ENCODE measurements at regions not wholly inside any gene's neighbourhood (a gene's known extent, or its start where the extent isn't known, plus 50 kb on each side); places are given as distances from the start of the nearest gene placed in this dataset.

GRCh38 chr2:163231666-163232065 lies 393.1 kb upstream of the KCNH7 start:
- POLR2A ChIA-PET, result no interaction called here
- no peak overlapping the region for H3K27ac Mint-ChIP-seq

GRCh38 chr2:163213661-163214081 lies 375.1 kb upstream of the KCNH7 start:
- ATAC-seq (no peak), DNase-seq (no peak)
- H3K27ac Mint-ChIP-seq, result no peak overlapping the region
- no peak overlapping the region for H3K4me3 Mint-ChIP-seq
- POLR2A ChIA-PET, result no interaction called here
- H3K36me3 Mint-ChIP-seq, result no peaks in the 10 kb centered on the region
- peaks cover 0 to 13% (median 2%) of the 10 kb centered on the region in 9 donors for H3K9me3 Mint-ChIP-seq
- H3K4me1 Mint-ChIP-seq, result no peaks in the 10 kb centered on the region
- no peaks in the 10 kb centered on the region for H3K27me3 Mint-ChIP-seq

More at GRCh38 chr2:163231666-163232065, 393.1 kb upstream of the KCNH7 start:
- Mint-ChIP-seq H3K4me3 (no peak overlapping the region), H3K27me3 (no peaks in the 10 kb centered on the region), H3K9me3 (peaks cover 4 to 43% (median 7%) of the 10 kb centered on the region in 9 donors), H3K36me3 (no peaks in the 10 kb centered on the region), H3K4me1 (no peaks in the 10 kb centered on the region)
- no peak for DNase-seq
- no peak for ATAC-seq

- no peaks in the 10 kb centered on the region for H3K27me3 Mint-ChIP-seq
- H3K4me1 Mint-ChIP-seq, result no peaks in the 10 kb centered on the region
- no peak overlapping the region for H3K27ac Mint-ChIP-seq
- no peak for ATAC-seq
- no peak for DNase-seq
- no peak overlapping the region for H3K4me3 Mint-ChIP-seq
- peaks cover 0 to 13% (median 2%) of the 10 kb centered on the region in 9 donors for H3K9me3 Mint-ChIP-seq
- no peaks in the 10 kb centered on the region for H3K36me3 Mint-ChIP-seq
- POLR2A ChIA-PET, result no interaction called here
Measured at GRCh38 chr2:163210430-163210918, 371.9 kb upstream of the KCNH7 start.

DNA sequence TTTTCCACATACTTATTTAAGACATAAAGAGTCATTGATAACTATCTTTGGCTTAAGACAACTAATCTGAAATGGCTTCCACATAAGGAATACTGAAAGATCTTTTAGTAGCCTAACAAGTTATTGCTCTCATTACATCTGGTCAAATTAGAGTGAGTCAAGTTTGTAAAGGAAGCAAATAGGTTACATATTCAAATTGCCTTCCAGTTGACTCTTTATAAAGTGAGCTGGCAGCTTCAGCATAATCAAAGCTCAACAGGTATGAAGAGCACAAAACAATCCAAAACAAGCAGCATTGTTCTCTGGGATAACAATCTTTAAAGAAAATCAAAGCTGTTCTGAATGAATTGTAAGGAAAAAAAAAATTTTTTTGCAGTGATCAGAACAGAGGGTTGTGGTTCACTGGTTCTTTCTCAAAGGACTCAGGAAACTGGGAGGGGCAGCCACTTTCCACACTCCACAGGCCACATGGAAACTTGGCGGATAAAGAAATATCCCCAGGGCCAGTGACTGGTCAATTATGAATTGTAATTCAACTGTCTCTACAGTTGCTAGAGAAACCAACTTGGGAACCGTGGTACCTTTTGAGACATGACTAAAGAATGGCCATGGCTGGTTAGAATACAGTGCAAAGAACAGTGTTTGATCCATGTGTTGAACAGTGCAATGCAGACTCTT lies 369.3 kb upstream of the KCNH7 start:
- Mint-ChIP-seq H3K36me3 (no peaks in the 10 kb centered on the region), H3K27me3 (no peaks in the 10 kb centered on the region), H3K4me1 (no peaks in the 10 kb centered on the region), H3K9me3 (peaks cover 0 to 6% (median 2%) of the 10 kb centered on the region in 9 donors), H3K4me3 (no peak overlapping the region), H3K27ac (no peak overlapping the region)
- POLR2A ChIA-PET, result no interaction called here
- ATAC-seq (no peak), DNase-seq (no peak)

DNA sequence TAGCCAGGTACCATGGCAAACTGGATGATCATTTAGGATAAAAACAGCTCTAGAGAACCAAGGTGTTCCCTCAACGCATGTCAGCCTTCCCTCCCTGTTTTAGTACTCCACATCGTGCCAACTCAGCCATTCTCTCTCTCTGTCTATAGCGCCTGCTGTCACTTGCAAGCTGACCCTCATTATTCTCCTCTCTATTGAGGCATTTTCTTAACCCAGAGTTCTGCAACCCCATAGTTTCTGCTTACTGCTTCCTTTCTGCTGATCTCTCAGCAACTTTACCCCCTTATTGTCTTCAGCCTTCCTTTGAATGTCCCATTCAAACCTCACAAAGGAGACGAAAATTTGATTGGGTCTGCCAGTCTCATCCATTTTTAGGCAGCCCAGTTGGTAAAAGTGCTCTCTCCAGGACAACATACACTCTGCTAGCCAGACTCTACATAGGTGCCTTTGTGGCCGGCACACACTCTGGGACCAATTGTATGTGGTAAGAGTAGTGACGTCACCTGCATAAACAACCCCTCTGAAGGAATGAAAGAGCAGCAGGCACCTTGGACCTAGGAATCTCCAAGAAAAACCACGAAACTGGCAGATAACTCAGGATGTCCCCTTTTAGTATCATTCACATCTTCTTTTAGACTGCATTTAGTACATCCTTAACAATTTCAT lies 367.2 kb upstream of the KCNH7 start:
- H3K4me1 Mint-ChIP-seq, result no peaks in the 10 kb centered on the region

DNA sequence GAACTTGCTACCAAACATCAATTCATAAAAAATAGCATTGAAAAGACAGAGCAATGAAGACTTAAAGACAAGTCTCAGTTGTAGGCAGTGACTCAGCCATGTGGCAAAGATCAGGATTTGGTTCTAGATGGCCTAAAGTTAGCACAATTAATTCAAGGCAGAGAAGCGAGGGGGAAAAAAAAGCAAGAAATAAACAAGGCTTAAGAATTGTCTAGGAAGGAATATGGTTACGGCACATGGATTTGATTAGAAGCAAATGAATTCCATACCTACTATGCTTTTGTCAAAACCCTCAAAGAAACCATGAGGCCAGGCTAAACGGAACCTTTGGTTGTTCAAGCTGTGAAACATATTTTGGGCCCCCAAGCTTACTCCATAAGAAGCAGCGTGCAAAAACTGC lies 362.2 kb upstream of the KCNH7 start:
- no peaks in the 10 kb centered on the region for H3K4me1 Mint-ChIP-seq
- H3K27me3 Mint-ChIP-seq, result no peaks in the 10 kb centered on the region
- no peak overlapping the region for H3K4me3 Mint-ChIP-seq
- H3K9me3 Mint-ChIP-seq, result peaks cover 0 to 6% (median 2%) of the 10 kb centered on the region in 9 donors
- no peaks in the 10 kb centered on the region for H3K36me3 Mint-ChIP-seq
- H3K27ac Mint-ChIP-seq, result no peak overlapping the region
- no peak for DNase-seq
- no peak for ATAC-seq
- POLR2A ChIA-PET, result no interaction called here

More for the DNA sequence above, 367.2 kb upstream of the KCNH7 start:
- Mint-ChIP-seq H3K27ac (no peak overlapping the region), H3K9me3 (peaks cover 0 to 5% (median 0%) of the 10 kb centered on the region in 9 donors), H3K36me3 (no peaks in the 10 kb centered on the region), H3K4me3 (no peak overlapping the region), H3K27me3 (no peaks in the 10 kb centered on the region)
- no peak for DNase-seq
- ATAC-seq, result no peak
- POLR2A ChIA-PET, result no interaction called here

DNA sequence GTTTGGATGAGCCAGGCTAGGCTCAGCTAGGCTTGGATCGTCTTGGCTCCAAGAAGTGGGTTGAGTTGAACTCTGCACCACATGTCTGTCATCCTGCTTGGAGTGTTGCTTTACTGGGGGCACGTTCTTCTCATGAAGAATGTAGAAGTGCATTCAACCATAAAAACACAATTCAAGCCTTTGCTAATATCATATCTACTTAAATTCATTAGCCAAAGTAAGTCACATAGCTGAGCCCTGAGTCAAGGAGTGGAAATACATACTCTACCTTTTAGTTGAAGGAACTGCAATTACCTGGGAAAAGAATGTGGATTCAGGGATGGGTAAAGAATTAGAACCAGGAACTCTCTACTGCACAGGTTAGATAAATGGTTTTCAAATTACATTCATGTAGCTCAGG lies 360.4 kb upstream of the KCNH7 start:
- Mint-ChIP-seq H3K36me3 (no peaks in the 10 kb centered on the region), H3K27ac (no peak overlapping the region), H3K4me1 (no peaks in the 10 kb centered on the region), H3K27me3 (no peaks in the 10 kb centered on the region), H3K9me3 (peaks cover 0 to 6% (median 0%) of the 10 kb centered on the region in 9 donors), H3K4me3 (no peak overlapping the region)
- DNase-seq (no peak), ATAC-seq (no peak)
- POLR2A ChIA-PET, result no interaction called here

DNA sequence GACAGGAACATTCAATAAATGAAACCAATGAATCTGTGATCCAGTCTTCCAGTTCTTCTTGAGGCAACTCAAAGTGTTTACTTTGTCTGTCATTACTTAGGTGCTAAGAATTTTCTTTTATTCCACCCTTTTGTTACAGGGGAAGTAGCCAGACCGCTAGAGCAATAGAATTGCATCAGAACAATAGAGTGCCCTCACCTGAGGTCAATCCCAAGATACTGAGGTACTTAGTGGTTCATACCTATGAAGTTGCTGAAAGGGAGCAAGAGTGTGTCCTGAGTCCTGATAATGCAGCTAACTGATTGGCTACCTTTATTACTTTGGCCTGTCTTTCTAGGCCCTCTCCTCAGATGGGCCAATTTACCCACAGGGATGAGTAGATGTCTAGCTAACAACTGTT lies 359.4 kb upstream of the KCNH7 start:
- Mint-ChIP-seq H3K4me3 (no peak overlapping the region), H3K36me3 (no peaks in the 10 kb centered on the region), H3K4me1 (no peaks in the 10 kb centered on the region), H3K27me3 (no peaks in the 10 kb centered on the region), H3K9me3 (peaks cover 0 to 6% (median 0%) of the 10 kb centered on the region in 9 donors), H3K27ac (no peak overlapping the region)
- ATAC-seq (no peak), DNase-seq (no peak)
- POLR2A ChIA-PET, result no interaction called here

DNA sequence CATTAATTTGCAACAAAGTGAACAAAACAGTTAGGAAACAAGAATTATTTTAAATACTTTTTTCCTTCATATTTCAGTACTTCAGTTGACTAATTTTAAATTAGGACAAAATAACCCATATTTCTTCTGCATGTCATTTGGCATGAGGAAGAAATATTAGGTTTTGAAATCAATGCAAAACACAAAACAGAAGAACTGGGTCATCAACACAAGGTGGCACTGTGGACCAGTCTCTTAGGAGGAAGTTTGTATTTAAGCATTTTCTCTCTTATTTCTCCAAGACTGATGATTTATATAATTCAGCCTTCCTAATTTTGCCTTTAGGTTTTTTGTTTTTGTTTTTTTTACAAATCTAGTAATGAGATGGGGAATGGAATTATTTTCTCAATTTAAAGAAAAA lies 352.8 kb upstream of the KCNH7 start:
- POLR2A ChIA-PET, result no interaction called here
- H3K36me3 Mint-ChIP-seq, result no peaks in the 10 kb centered on the region
- ATAC-seq, result no peak
- H3K9me3 Mint-ChIP-seq, result peaks cover 0 to 4% (median 0%) of the 10 kb centered on the region in 9 donors
- DNase-seq, result no peak
- H3K4me3 Mint-ChIP-seq, result no peak overlapping the region
- H3K27me3 Mint-ChIP-seq, result no peaks in the 10 kb centered on the region
- H3K4me1 Mint-ChIP-seq, result no peaks in the 10 kb centered on the region
- no peak overlapping the region for H3K27ac Mint-ChIP-seq

DNA sequence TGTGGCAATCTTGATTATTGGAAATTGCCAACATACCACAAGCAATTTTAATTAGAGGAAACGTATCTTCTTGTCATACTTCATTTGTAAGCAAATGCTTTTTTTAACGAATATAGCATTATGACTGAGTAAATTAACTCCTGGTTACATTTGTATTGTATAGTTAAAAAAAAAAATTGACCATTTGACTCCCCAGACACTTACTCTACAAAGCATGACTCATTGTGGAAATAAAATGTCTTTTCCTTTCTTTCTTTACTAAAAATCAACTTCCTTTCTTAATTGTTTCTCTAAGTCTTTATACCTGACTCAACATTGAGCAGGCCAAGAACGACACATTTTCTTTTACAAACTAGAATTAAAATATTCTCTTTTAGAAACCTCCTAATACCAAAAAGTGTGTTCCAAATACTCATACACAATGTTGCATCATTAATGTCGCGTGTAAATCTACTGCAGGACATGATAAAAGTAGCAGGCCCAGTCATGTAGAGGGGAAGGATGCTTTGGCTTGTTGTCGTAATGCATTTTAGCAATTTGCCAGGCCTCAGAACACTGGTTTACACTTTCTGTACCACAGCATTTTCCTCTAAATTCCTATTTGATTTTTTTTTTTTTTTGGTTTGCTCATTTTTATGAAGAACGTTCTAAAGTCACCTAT lies 349.6 kb upstream of the KCNH7 start:
- no peaks in the 10 kb centered on the region for H3K36me3 Mint-ChIP-seq
- no peak overlapping the region for H3K27ac Mint-ChIP-seq
- no peak overlapping the region for H3K4me3 Mint-ChIP-seq
- no peak for ATAC-seq
- H3K4me1 Mint-ChIP-seq, result no peaks in the 10 kb centered on the region
- POLR2A ChIA-PET, result no interaction called here
- no peaks in the 10 kb centered on the region for H3K27me3 Mint-ChIP-seq
- H3K9me3 Mint-ChIP-seq, result peaks cover 0 to 5% (median 0%) of the 10 kb centered on the region in 9 donors
- no peak for DNase-seq

DNA sequence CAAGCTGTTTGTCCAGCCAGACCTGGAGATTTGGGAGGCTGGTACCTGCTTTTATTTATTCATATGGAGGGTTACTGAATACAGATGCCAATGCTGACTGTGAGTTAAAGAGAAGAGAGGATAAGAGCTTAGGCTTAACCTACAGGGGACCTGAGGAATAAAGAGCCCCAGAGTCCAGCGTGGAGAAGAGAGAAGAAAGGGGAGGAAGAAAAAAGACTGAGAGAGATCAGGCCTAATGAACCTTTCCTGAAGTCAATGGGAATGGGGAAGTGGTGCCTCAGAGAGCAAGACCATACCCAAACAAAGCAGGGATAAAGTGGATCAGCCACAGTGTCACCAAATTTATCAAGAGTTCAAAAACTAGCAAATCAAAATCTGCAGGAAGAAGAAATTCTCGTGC lies 348.6 kb upstream of the KCNH7 start:
- ATAC-seq (no peak), DNase-seq (no peak)
- H3K27me3 Mint-ChIP-seq, result no peaks in the 10 kb centered on the region
- no peaks in the 10 kb centered on the region for H3K4me1 Mint-ChIP-seq
- H3K9me3 Mint-ChIP-seq, result peaks cover 0 to 5% (median 0%) of the 10 kb centered on the region in 9 donors
- H3K27ac Mint-ChIP-seq, result no peak overlapping the region
- no peaks in the 10 kb centered on the region for H3K36me3 Mint-ChIP-seq
- no peak overlapping the region for H3K4me3 Mint-ChIP-seq
- POLR2A ChIA-PET, result no interaction called here

DNA sequence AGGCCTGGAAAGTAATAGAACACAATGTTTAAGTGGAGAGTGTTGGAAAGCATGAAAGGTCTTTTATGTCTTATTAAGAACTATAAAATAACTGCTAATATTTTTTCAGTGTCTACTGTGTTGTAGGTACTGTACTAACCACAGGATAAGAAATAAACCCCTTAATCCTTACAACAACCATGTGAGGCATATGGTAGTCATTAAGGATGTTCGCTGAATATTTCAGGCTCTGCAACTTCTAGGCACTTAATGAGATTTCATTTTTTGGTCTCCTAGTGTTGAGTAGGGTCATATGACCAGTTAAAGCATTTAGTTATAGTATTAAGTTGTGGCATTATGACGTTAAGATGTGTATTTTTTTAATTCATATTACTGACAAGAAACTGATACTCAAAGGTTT lies 346.6 kb upstream of the KCNH7 start:
- DNase-seq, result no peak
- POLR2A ChIA-PET, result no interaction called here
- Mint-ChIP-seq H3K4me3 (no peak overlapping the region), H3K27me3 (no peaks in the 10 kb centered on the region), H3K27ac (no peak overlapping the region), H3K36me3 (no peaks in the 10 kb centered on the region), H3K4me1 (no peaks in the 10 kb centered on the region), H3K9me3 (peaks cover 0 to 5% (median 0%) of the 10 kb centered on the region in 9 donors)
- ATAC-seq, result no peak

- DNase-seq (no peak), ATAC-seq (no peak)
- Mint-ChIP-seq H3K27me3 (no peaks in the 10 kb centered on the region), H3K4me1 (no peaks in the 10 kb centered on the region), H3K9me3 (peaks cover 0 to 5% (median 0%) of the 10 kb centered on the region in 9 donors), H3K36me3 (no peaks in the 10 kb centered on the region), H3K27ac (no peak overlapping the region), H3K4me3 (no peak overlapping the region)
- POLR2A ChIA-PET, result no interaction called here
Measured at GRCh38 chr2:163182764-163183354, 344.3 kb upstream of the KCNH7 start.
